Smooth muscle cell (in vitro differentiated cells): ENCODE measurements at regions not wholly inside any gene's neighbourhood (a gene's known extent, or its start where the extent isn't known, plus 50 kb on each side); places are given as distances from the start of the nearest gene placed in this dataset.
"Not testable (repeated sequence)": the region's sequence is repeated elsewhere in the genome, so short reads cannot be mapped to it uniquely, and the experiment has no call there.

Source experiments
- DNase-seq: peaks from one replicate; lab custom pipeline; 2025; ENCODE audit not compliant: unreplicated experiment; lab: John Stamatoyannopoulos, UW
- H2AFZ ChIP-seq: fragments of 200-600 bp; sonication (generic); 2 replicates; pipeline ENCODE4 v1.6.0; 2016; ENCODE audit warnings: antibody characterized with exemption, low read depth, mild to moderate bottlenecking
- H3F3A ChIP-seq: fragments of 200-600 bp; sonication (generic); 2 replicates; pipeline ENCODE4 v1.6.0; 2017; ENCODE audit warnings: antibody characterized with exemption, low read depth
- H3K27ac ChIP-seq: fragments of 200-600 bp; sonication (generic); 2 replicates; pipeline ENCODE4 v1.5.1; 2016; ENCODE audit warnings: low read depth, mild to moderate bottlenecking
- H3K27me3 ChIP-seq: fragments of 200-600 bp; sonication (generic); 2 replicates; pipeline ENCODE4 v1.6.1; 2016; ENCODE audit warnings: low read depth, mild to moderate bottlenecking
- H3K36me3 ChIP-seq: fragments of 200-600 bp; sonication (generic); 2 replicates; pipeline ENCODE4 v1.5.1; 2016; ENCODE audit warnings: low read depth
- H3K4me1 ChIP-seq: fragments of 200-600 bp; sonication (generic); 2 replicates; pipeline ENCODE4 v1.5.1; 2016; ENCODE audit warnings: low read depth
- H3K4me2 ChIP-seq: fragments of 200-600 bp; sonication (generic); 2 replicates; pipeline ENCODE4 v1.6.0; 2016; ENCODE audit warnings: mild to moderate bottlenecking
- H3K4me3 ChIP-seq: fragments of 200-600 bp; sonication (generic); 2 replicates; pipeline ENCODE4 v1.5.1; 2016; ENCODE audit warnings: mild to moderate bottlenecking
- H3K79me2 ChIP-seq: fragments of 200-600 bp; sonication (generic); 2 replicates; pipeline ENCODE4 v1.6.0; 2016; ENCODE audit warnings: low read depth, mild to moderate bottlenecking
- H3K9ac ChIP-seq: fragments of 200-600 bp; sonication (generic); 2 replicates; pipeline ENCODE4 v1.6.0; 2016; ENCODE audit warnings: low read depth
- H3K9me3 ChIP-seq: fragments of 200-600 bp; sonication (generic); replicated peaks from 2 replicates; pipeline ENCODE4 v1.5.1; 2016; ENCODE audit warnings: low read depth
- H4K20me1 ChIP-seq: fragments of 200-600 bp; sonication (generic); 2 replicates; pipeline ENCODE4 v1.6.0; 2016; ENCODE audit warnings: low read depth
- WGBS: methylation state at CpG from one replicate; pipeline ENCODE4 v1.1.7; 2016; ENCODE audit warnings: low lambda C conversion rate; 5-methylcytosine and 5-hydroxymethylcytosine counted together
- TF ChIP-seq, protein P1 (sequence below): fragments of 200-600 bp; sonication (generic); IDR thresholded peaks from 2 replicates; pipeline ENCODE4 v1.5.1; 2017; ENCODE audit warnings: borderline replicate concordance, mild to moderate bottlenecking, antibody characterized with exemption; ENCODE audit not compliant: insufficient read depth, poor library complexity, severe bottlenecking

DNA sequence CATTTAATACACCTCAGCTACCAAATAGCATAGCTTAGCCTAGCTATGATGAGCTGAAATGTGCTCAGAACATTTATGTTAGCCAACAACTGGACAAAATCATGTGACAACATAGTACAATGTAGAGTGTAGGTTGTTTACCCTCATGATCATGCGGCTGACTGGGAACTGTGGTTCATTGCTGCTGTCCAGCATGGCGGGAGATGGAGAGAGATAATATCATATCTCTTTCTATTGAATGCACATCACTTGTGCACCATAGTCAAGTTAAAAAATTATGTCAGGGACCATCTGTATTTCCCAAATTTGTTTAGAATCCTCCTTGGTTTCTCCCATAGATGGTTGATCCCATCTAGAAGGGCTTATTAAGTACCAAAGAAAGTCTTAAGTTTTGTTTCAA, 151.1 kb upstream of the ELL2 start:
- Histone ChIP-seq H3F3A (no peaks in the 10 kb centered on the region), H3K36me3 (no peaks in the 10 kb centered on the region), H3K27ac (no peak overlapping the region), H3K4me2 (no peak overlapping the region), H4K20me1 (no peaks in the 10 kb centered on the region), H3K9ac (no peak overlapping the region), H3K27me3 (no peaks in the 10 kb centered on the region), H3K4me1 (no peaks in the 10 kb centered on the region), H3K9me3 (no peaks in the 10 kb centered on the region), H3K79me2 (no peaks in the 10 kb centered on the region), H3K4me3 (no peak overlapping the region), H2AFZ (no peak overlapping the region)
- no peak for DNase-seq
- whole genome bisulfite sequencing, result 89% methylated on average over 2 of the region's 2 CpGs
- TF ChIP-seq, protein P1, sequence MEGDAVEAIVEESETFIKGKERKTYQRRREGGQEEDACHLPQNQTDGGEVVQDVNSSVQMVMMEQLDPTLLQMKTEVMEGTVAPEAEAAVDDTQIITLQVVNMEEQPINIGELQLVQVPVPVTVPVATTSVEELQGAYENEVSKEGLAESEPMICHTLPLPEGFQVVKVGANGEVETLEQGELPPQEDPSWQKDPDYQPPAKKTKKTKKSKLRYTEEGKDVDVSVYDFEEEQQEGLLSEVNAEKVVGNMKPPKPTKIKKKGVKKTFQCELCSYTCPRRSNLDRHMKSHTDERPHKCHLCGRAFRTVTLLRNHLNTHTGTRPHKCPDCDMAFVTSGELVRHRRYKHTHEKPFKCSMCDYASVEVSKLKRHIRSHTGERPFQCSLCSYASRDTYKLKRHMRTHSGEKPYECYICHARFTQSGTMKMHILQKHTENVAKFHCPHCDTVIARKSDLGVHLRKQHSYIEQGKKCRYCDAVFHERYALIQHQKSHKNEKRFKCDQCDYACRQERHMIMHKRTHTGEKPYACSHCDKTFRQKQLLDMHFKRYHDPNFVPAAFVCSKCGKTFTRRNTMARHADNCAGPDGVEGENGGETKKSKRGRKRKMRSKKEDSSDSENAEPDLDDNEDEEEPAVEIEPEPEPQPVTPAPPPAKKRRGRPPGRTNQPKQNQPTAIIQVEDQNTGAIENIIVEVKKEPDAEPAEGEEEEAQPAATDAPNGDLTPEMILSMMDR, result no peak

DNA sequence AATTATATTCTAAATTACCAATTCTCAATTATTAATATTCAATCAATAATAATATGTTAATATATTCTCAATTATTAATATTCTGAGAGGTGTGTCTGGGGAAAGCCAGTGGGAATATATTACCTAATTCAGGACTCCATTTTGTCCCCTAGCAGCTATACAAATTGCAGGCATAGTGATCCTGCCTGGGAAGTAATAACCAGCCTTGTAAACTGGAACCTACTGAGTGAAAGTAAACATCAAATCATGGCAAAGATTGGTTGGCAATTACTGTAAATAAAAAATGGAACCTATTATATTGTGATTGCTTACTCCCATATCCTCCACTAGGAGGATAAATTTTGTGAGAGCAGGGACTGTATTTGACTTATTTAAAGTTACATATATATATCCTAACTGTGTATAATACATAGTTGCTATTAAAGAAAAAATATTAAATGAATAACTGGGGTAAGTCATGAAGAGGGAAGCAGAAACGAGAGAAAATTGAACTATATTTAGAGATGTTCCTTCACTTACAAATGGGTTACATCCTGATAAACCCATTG, 150.5 kb upstream of the ELL2 start:
- Histone ChIP-seq H3K4me3 (no peak overlapping the region), H3K36me3 (no peaks in the 10 kb centered on the region), H3K27me3 (no peaks in the 10 kb centered on the region), H3K9ac (no peak overlapping the region), H4K20me1 (no peaks in the 10 kb centered on the region), H3K4me1 (no peaks in the 10 kb centered on the region), H3K27ac (no peak overlapping the region), H2AFZ (no peak overlapping the region), H3K9me3 (no peaks in the 10 kb centered on the region), H3F3A (no peaks in the 10 kb centered on the region), H3K4me2 (no peak overlapping the region), H3K79me2 (no peaks in the 10 kb centered on the region)
- 90% methylated on average over 1 of the region's 1 CpG for WGBS
- no peak for DNase-seq
- TF ChIP-seq, protein P1, result peak; percentile 9

DNA sequence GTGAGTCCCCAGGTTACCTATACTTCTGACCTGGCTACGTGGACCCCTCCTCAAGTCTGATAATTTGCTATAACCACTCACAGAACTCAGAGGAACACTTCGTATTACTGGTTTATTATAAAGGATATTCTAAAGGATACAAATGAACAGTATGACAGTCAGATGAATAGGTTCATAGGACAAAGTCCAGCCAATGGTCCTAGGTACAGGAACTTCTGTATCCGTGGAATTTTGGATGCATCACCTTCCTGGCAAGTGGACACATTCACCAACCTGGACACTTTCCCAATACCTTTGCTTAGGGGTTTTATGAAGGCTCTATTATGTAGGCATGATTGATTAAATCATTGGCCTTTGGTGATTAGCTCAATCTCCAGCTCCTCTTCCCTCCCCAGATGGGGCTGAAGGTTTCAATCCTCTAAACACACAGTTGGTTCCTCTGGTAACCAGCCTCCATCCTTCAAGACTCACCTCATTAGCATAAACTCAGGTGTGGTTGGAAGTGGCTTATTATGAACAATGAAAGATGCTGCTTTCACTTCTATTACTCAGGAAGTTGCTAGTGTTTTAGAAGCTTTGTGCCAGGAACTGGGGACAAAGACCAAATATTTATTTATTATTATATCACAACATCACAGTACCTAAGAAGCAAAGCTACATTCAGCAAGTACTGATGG, 149.6 kb upstream of the ELL2 start:
- no peak for DNase-seq
- H2AFZ ChIP-seq, result no peak overlapping the region
- no peak overlapping the region for H3K4me2 ChIP-seq
- H3K4me1 ChIP-seq, result no peaks in the 10 kb centered on the region
- H3K36me3 ChIP-seq, result no peaks in the 10 kb centered on the region
- H3K4me3 ChIP-seq, result no peak overlapping the region
- WGBS, result 93% methylated on average over 3 of the region's 3 CpGs
- H3K27me3 ChIP-seq, result no peaks in the 10 kb centered on the region
- TF ChIP-seq, protein P1, result no peak
- no peak overlapping the region for H3K9ac ChIP-seq
- H3K27ac ChIP-seq, result no peak overlapping the region
- no peaks in the 10 kb centered on the region for H4K20me1 ChIP-seq
- H3K79me2 ChIP-seq, result no peaks in the 10 kb centered on the region
- H3K9me3 ChIP-seq, result no peaks in the 10 kb centered on the region
- H3F3A ChIP-seq, result no peaks in the 10 kb centered on the region

DNA sequence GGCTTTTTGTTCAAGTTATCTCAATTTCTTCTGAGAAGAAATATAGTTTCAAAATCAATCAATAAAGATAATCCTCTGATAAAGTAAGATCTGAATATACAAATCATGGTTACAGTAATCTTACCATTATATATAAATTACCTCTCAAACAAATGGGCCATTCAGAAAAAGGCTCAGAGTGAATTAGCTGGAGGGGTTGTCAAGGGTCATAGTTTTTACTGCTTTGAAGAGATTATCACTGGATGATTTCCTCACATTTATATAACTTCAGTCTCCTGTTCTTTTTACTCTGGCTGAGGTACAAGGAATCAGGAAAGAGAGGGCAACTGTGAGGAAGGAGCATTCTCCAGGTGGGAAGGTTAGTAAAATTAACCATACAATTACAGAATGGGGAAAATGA, 148.6 kb upstream of the ELL2 start:
- Histone ChIP-seq H3K9ac (no peak overlapping the region), H3K27me3 (no peaks in the 10 kb centered on the region), H3K79me2 (no peaks in the 10 kb centered on the region), H3K9me3 (no peaks in the 10 kb centered on the region), H3K36me3 (no peaks in the 10 kb centered on the region), H3K27ac (no peak overlapping the region), H4K20me1 (no peaks in the 10 kb centered on the region), H3K4me2 (no peak overlapping the region), H3K4me1 (no peaks in the 10 kb centered on the region), H3F3A (no peaks in the 10 kb centered on the region), H2AFZ (no peak overlapping the region), H3K4me3 (no peak overlapping the region)
- DNase-seq, result no peak
- TF ChIP-seq, protein P1, result no peak

DNA sequence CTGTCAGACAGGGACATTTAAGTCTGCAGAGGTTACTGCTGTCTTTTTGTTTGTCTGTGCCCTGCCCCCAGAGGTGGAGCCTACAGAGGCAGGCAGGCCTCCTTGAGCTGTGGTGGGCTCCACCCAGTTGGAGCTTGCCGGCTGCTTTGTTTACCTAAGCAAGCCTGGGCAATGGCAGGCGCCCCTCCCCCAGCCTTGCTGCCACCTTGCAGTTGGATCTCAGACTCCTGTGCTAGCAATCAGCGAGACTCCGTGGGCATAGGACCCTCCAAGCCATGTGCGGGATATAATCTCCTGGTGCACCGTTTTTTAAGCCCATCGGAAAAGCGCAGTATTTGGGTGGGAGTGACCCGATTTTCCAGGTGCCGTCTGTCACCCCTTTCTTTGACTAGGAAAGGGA, 147.0 kb upstream of the ELL2 start:
- not testable (repeated sequence) for H3K4me1 ChIP-seq, H3K27ac ChIP-seq, H3K9me3 ChIP-seq, H3K36me3 ChIP-seq, H3K9ac ChIP-seq, H3K27me3 ChIP-seq, DNase-seq, H3K4me2 ChIP-seq, H3K79me2 ChIP-seq, H3F3A ChIP-seq, H3K4me3 ChIP-seq, H2AFZ ChIP-seq, H4K20me1 ChIP-seq
- WGBS, result 78% methylated on average over 10 of the region's 10 CpGs
